ENCODE measurements at regions not wholly inside any gene's neighbourhood (a gene's known extent, or its start where the extent isn't known, plus 50 kb on each side); places are given as distances from the start of the nearest gene placed in this dataset.

GRCh38 chr18:54509793-54510192 is 81.3 kb upstream of the DYNAP start:
- CTCF ChIA-PET: no interaction called here
- Mint-ChIP-seq H3K27ac (no peak overlapping the region), H3K27me3 (no peaks in the 10 kb centered on the region), H3K36me3 (no peaks in the 10 kb centered on the region), H3K9me3 (no peaks in the 10 kb centered on the region), H3K4me1 (no peaks in the 10 kb centered on the region), H3K4me3 (no peak overlapping the region)
- DNase-seq: no peak

- Mint-ChIP-seq H3K9me3 (no peaks in the 10 kb centered on the region), H3K27me3 (peaks cover 3% of the 10 kb centered on the region), H3K27ac (no peak overlapping the region), H3K4me1 (no peaks in the 10 kb centered on the region), H3K36me3 (no peaks in the 10 kb centered on the region), H3K4me3 (no peak overlapping the region)
- no peak for DNase-seq
- CTCF ChIA-PET: no interaction called here
Observed at GRCh38 chr18:54515149-54515548, 75.9 kb upstream of the DYNAP start.

DNA sequence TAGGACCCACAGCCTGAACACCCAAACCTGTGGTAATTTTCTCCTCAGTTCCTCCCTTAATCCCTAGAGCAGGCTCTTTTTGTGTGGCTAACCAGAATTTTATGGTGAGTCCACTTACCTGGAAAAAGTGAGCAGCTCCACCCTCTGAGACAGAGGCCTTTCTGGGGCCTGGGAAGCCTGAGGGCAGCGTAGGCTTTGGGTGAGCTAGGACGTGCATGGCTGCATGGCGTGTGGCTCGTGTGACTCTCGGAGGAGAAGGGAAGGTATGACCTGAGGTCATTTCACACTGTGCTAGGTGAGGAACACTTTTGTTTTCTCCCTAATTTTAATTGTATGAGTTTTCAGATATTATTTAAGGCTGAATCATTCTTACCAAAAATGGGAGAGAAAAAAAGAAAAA is 73.5 kb upstream of the DYNAP start:
- CTCF ChIA-PET: no interaction called here

GRCh38 chr18:54521846-54522245 is 69.2 kb upstream of the DYNAP start:
- no peaks in the 10 kb centered on the region for H3K4me1 Mint-ChIP-seq
- H3K36me3 Mint-ChIP-seq: no peaks in the 10 kb centered on the region
- no peak overlapping the region for H3K4me3 Mint-ChIP-seq
- H3K27me3 Mint-ChIP-seq: peaks cover 3% of the 10 kb centered on the region
- CTCF ChIA-PET: no interaction called here
- DNase-seq: no peak
- H3K9me3 Mint-ChIP-seq: no peaks in the 10 kb centered on the region
- no peak overlapping the region for H3K27ac Mint-ChIP-seq

More for the DNA sequence above, 73.5 kb upstream of the DYNAP start:
- Mint-ChIP-seq H3K36me3 (no peaks in the 10 kb centered on the region), H3K27ac (no peak overlapping the region), H3K27me3 (peaks cover 3% of the 10 kb centered on the region), H3K9me3 (no peaks in the 10 kb centered on the region), H3K4me1 (no peaks in the 10 kb centered on the region), H3K4me3 (no peak overlapping the region)
- DNase-seq: no peak

GRCh38 chr18:54528942-54529376 is 62.1 kb upstream of the DYNAP start:
- Mint-ChIP-seq H3K36me3 (no peaks in the 10 kb centered on the region), H3K27me3 (no peaks in the 10 kb centered on the region), H3K4me3 (no peak overlapping the region), H3K27ac (no peak overlapping the region), H3K9me3 (no peaks in the 10 kb centered on the region), H3K4me1 (no peaks in the 10 kb centered on the region)
- DNase-seq: no peak
- CTCF ChIA-PET: no interaction called here

GRCh38 chr18:54529444-54529843 is 61.6 kb upstream of the DYNAP start:
- H3K36me3 Mint-ChIP-seq: no peaks in the 10 kb centered on the region
- DNase-seq: no peak
- H3K4me1 Mint-ChIP-seq: no peaks in the 10 kb centered on the region
- no peaks in the 10 kb centered on the region for H3K9me3 Mint-ChIP-seq
- H3K27ac Mint-ChIP-seq: no peak overlapping the region
- no peaks in the 10 kb centered on the region for H3K27me3 Mint-ChIP-seq
- CTCF ChIA-PET: no interaction called here
- H3K4me3 Mint-ChIP-seq: no peak overlapping the region

GRCh38 chr18:54530285-54530684 is 60.8 kb upstream of the DYNAP start:
- CTCF ChIA-PET: no interaction called here
- Mint-ChIP-seq H3K4me3 (no peak overlapping the region), H3K9me3 (no peaks in the 10 kb centered on the region), H3K4me1 (no peaks in the 10 kb centered on the region), H3K36me3 (no peaks in the 10 kb centered on the region), H3K27ac (no peak overlapping the region), H3K27me3 (no peaks in the 10 kb centered on the region)
- DNase-seq: no peak

DNA sequence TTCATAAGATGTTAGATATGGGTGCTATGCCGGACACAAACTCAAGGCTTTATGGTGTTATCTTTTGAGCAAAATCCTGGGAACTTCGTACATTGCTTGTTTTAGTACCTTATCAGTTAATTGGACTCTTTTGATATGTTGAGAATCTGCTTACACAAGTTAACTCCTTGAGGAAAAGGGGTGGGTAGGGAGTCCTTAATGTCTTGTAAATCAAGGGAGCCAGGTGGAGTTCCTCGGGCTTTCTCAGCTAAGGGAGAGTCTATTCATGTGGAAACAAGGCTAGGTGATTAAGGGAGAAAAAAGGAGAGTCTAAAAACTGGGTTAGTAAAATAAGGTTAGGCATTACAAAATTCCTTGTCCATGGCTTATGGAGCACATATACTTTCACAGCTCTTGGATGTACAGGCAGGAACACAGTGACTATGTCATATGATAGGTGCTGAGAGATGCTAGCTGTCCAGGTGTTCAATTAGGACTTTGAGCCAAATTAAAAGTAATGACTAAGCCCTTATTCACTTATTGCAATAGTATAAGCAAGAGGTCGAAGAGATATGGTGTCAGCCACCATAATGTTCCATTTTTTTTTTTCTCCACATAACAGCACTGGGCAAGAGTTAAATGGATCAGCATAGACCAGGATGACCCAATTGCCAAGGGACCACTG is 59.5 kb upstream of the DYNAP start:
- no peaks in the 10 kb centered on the region for H3K36me3 Mint-ChIP-seq
- no peaks in the 10 kb centered on the region for H3K4me1 Mint-ChIP-seq
- no peak overlapping the region for H3K4me3 Mint-ChIP-seq
- H3K27ac Mint-ChIP-seq: no peak overlapping the region
- no peaks in the 10 kb centered on the region for H3K27me3 Mint-ChIP-seq
- H3K9me3 Mint-ChIP-seq: no peaks in the 10 kb centered on the region
- DNase-seq: no peak
- CTCF ChIA-PET: no interaction called here

- H3K4me1 Mint-ChIP-seq: no peaks in the 10 kb centered on the region
- CTCF ChIA-PET: no interaction called here
- no peak overlapping the region for H3K4me3 Mint-ChIP-seq
- no peak overlapping the region for H3K27ac Mint-ChIP-seq
- H3K36me3 Mint-ChIP-seq: no peaks in the 10 kb centered on the region
- H3K27me3 Mint-ChIP-seq: no peaks in the 10 kb centered on the region
- H3K9me3 Mint-ChIP-seq: no peaks in the 10 kb centered on the region
- DNase-seq: no peak
Observed at GRCh38 chr18:54532222-54532621, 58.8 kb upstream of the DYNAP start.

DNA sequence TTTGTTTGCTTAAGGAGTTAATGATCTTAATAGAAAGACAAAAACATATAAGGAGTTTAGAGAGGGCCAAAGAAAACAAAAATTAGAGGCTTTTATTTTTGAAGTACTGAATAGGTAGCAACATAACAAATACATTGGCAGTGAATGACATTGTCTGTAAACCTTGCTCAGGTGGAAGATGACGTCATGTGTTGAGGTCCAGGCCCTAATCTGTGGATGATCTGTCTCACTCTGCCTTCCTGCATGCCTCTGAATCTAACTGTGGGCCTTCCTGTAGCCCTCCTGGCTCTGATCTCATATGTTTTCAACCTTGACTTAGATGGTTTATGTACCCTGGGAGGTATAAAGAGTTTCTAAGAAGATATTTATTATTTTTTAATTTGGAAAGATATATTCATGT is 58.1 kb upstream of the DYNAP start:
- no peaks in the 10 kb centered on the region for H3K36me3 Mint-ChIP-seq
- no peaks in the 10 kb centered on the region for H3K4me1 Mint-ChIP-seq
- no peaks in the 10 kb centered on the region for H3K27me3 Mint-ChIP-seq
- H3K27ac Mint-ChIP-seq: no peak overlapping the region
- CTCF ChIA-PET: no interaction called here
- H3K9me3 Mint-ChIP-seq: no peaks in the 10 kb centered on the region
- no peak overlapping the region for H3K4me3 Mint-ChIP-seq
- DNase-seq: no peak
